HCT116 (cell line): ENCODE measurements at regions not wholly inside any gene's neighbourhood (a gene's known extent, or its start where the extent isn't known, plus 50 kb on each side); places are given as distances from the start of the nearest gene placed in this dataset.

Source experiments
- ATAC-seq: fragments of 200-7000 bp; cut with Tn5 transposase; 2 replicates; pipeline ENCODE4 v1.9.1; 2020; ENCODE audit warnings: mild to moderate bottlenecking, moderate library complexity
- BruUV-seq: library from RNA; stranded (reverse); fragments of 400-500 nt; replicated peaks from 2 replicates; lab custom pipeline; 2021; lab: Mats Ljungman, UMichigan
- CTCF ChIA-PET: fragments of 300-600 bp; sonication (Branson Sonifier 250); formaldehyde crosslinking; loops from one replicate; lab custom pipeline; 2021; ENCODE audit warnings: antibody characterized with exemption; lab: Charles Lee
- POLR2A ChIA-PET: fragments of 300-600, 350-600 bp; sonication (Branson Sonifier 250); formaldehyde crosslinking; loops from one replicate; lab custom pipeline; 2021; ENCODE audit warnings: antibody characterized with exemption; lab: Charles Lee
- RAD21 ChIA-PET, 2 experiments: fragments of 300-600 bp; sonication (Branson Sonifier 250); formaldehyde crosslinking; loops; one replicate each; lab custom pipeline; 2023; ENCODE audit warnings: low total read pairs in 2 of 2; ENCODE audit not compliant: uncharacterized antibody in 2 of 2, unreplicated experiment in 2 of 2, low non-redundant PET in 1 of 2; lab: Charles Lee
- DNase-seq: peaks from one replicate; pipeline ENCODE4 v3.0.0-alpha.2; 2010; ENCODE audit warnings: low read depth, low spot score
- H2AFZ ChIP-seq: fragments of 200-600 bp; shearing (Covaris generic), sonication (generic); 2 replicates; pipeline ENCODE4 v1.6.1; 2017; ENCODE audit warnings: low read depth, mixed run types, mixed read lengths, antibody characterized with exemption, low read length; ENCODE audit not compliant: poor library complexity, severe bottlenecking
- H3K27ac ChIP-seq: 2 replicates; pipeline ENCODE4 v1.5.1; 2012; ENCODE audit warnings: low read depth, low read length
- H3K27me3 ChIP-seq: fragments of 200-600 bp; sonication (generic); 2 replicates; pipeline ENCODE4 v1.6.1; 2016; ENCODE audit warnings: mixed run types, low read length, mixed read lengths; ENCODE audit not compliant: insufficient read depth
- H3K36me3 ChIP-seq, 2 experiments: fragments of 200-500 bp in 1 of 2; fragments of 200-600 bp in 1 of 2; sonication (Bioruptor generic) in 1 of 2; sonication (generic) in 1 of 2; 2 replicates each; pipeline versions ENCODE4 v1.5.1 to v1.6.1; 2014 to 2016; ENCODE audit warnings: low read length in 2 of 2, inconsistent platforms in 1 of 2, mixed read lengths in 1 of 2, mixed run types in 1 of 2; ENCODE audit not compliant: insufficient read depth in 2 of 2, control insufficient read depth in 1 of 2
- H3K4me1 ChIP-seq, 2 experiments: fragments of 200-600 bp in 1 of 2; sonication (generic) in 1 of 2; 2 replicates each; pipeline versions ENCODE4 v1.5.1 to v1.6.1; 2012 to 2017; ENCODE audit warnings: low read length in 2 of 2, inconsistent platforms in 1 of 2, mild to moderate bottlenecking in 1 of 2, mixed read lengths in 1 of 2, mixed run types in 1 of 2, moderate library complexity in 1 of 2; ENCODE audit not compliant: insufficient read depth in 2 of 2, control insufficient read depth in 1 of 2
- H3K4me2 ChIP-seq: fragments of 200-600 bp; sonication (generic); 2 replicates; pipeline ENCODE4 v1.6.1; 2017; ENCODE audit warnings: mixed run types, low read length, mixed read lengths
- H3K4me3 ChIP-seq, 2 experiments: fragments of 200-600 bp in 1 of 2; sonication (generic) in 1 of 2; replicated peaks in 1 of 2; 2 replicates each; pipeline ENCODE4 v1.5.1; 2011 to 2016; ENCODE audit warnings: low read length in 2 of 2, control low read depth in 1 of 2, low read depth in 1 of 2, mild to moderate bottlenecking in 1 of 2, mixed read lengths in 1 of 2, mixed run types in 1 of 2
- H3K79me2 ChIP-seq: fragments of 200-600 bp; sonication (generic); 2 replicates; pipeline ENCODE4 v1.6.1; 2017; ENCODE audit warnings: mild to moderate bottlenecking, mixed run types, low read length, moderate library complexity, mixed read lengths; ENCODE audit not compliant: insufficient read depth
- H3K9ac ChIP-seq: fragments of 200-600 bp; sonication (generic); 2 replicates; pipeline ENCODE4 v1.6.1; 2016; ENCODE audit warnings: low read length, mixed read lengths
- H3K9me2 ChIP-seq: fragments of 200-600 bp; sonication (generic), shearing (Covaris generic); 2 replicates; pipeline ENCODE4 v1.6.1; 2017; ENCODE audit warnings: mixed run types, mild to moderate bottlenecking, moderate library complexity; ENCODE audit not compliant: insufficient read depth
- H3K9me3 ChIP-seq, 2 experiments: fragments of 200-500 bp in 1 of 2; fragments of 200-600 bp in 1 of 2; sonication (Bioruptor generic) in 1 of 2; sonication (generic) in 1 of 2; 2 replicates each; pipeline ENCODE4 v1.6.1; 2014 to 2017; ENCODE audit warnings: low read length in 2 of 2, mixed read lengths in 2 of 2, inconsistent platforms in 1 of 2, low read depth in 1 of 2, mild to moderate bottlenecking in 1 of 2, mixed run types in 1 of 2, moderate library complexity in 1 of 2; ENCODE audit not compliant: control insufficient read depth in 1 of 2, insufficient read depth in 1 of 2
- H4K20me1 ChIP-seq: fragments of 200-600 bp; sonication (generic), shearing (Covaris generic); 2 replicates; pipeline ENCODE4 v1.6.1; 2017; ENCODE audit warnings: mixed run types, mild to moderate bottlenecking, moderate library complexity; ENCODE audit not compliant: insufficient read depth
- EGR1 ChIP-seq: IDR thresholded peaks from 2 replicates; pipeline ENCODE4 v1.6.1; 2012; ENCODE audit warnings: low read depth
- ELF1 ChIP-seq: IDR thresholded peaks from 2 replicates; pipeline ENCODE4 v1.6.1; 2012; ENCODE audit warnings: low read depth, borderline replicate concordance
- EZH2 ChIP-seq: fragments of 200-600 bp; sonication (generic); IDR thresholded peaks from 2 replicates; pipeline ENCODE4 v1.6.1; 2017; ENCODE audit warnings: antibody characterized with exemption, mixed run types
- SRF ChIP-seq: IDR thresholded peaks from 2 replicates; pipeline ENCODE4 v1.6.1; 2012; ENCODE audit warnings: low read depth
- TCF7L2 ChIP-seq: IDR thresholded peaks from 2 replicates; pipeline ENCODE4 v1.7.0; 2011; ENCODE audit warnings: borderline replicate concordance, inconsistent platforms; ENCODE audit not compliant: insufficient read depth, insufficient read length; ENCODE audit errors: extremely low read depth
- intact Hi-C: fragments of 100-400 bp; cut with micrococcal nuclease; formaldehyde crosslinking; loops from 2 replicates; pipeline ENCODE4 v1.10.0; 2022
- TF ChIP-seq, protein P1 (sequence below): IDR thresholded peaks from 2 replicates; pipeline ENCODE4 v1.6.1; 2012
- TF ChIP-seq, protein P2 (sequence below): IDR thresholded peaks from 2 replicates; pipeline ENCODE4 v1.6.1; 2012
- TF ChIP-seq, protein P3 (sequence below): IDR thresholded peaks from 2 replicates; pipeline ENCODE4 v1.6.1; 2012; ENCODE audit warnings: low read depth
- TF ChIP-seq, protein P4 (sequence below), 3 experiments: fragments of 200-600 bp in 1 of 3; sonication (generic) in 1 of 3; IDR thresholded peaks in 2 of 3; conservative IDR thresholded peaks in 1 of 3; 2 replicates each; pipeline ENCODE4 v1.5.1; 2012 to 2017; ENCODE audit warnings: low read depth in 2 of 3, low read length in 2 of 3, antibody characterized with exemption in 1 of 3, borderline replicate concordance in 1 of 3, control low read depth in 1 of 3, mild to moderate bottlenecking in 1 of 3, mixed read lengths in 1 of 3, mixed run types in 1 of 3, moderate library complexity in 1 of 3; ENCODE audit not compliant: insufficient read depth in 1 of 3

DNA sequence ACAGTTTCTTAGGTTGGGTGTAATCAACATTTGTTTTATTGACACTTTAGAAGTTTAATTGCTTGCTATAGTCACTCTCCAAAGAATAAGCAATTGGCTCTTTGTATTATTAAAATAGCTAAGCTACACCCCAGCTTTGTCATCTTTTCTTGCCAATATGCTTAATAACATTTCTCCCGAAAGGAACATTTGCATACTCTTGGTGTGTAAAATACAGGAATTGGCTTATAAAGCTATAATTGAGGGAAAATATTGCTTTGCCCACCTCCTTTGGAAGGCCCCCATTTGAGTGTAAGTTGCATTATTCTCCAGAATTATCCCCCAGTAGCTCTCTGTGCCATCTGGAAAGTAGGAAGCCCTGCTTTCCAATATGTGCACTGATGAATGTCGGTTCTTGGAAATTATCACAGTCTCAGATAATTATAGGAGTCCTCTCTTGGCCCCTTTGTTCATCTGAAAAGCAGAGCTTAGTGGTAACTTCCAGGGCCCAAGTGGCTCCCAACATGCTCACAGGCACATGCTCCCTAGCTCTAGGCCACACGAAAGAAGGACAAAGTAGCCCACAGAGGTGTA lies 92.4 kb upstream of the B3GAT2 start:
- Histone ChIP-seq H3K4me2 (no peak overlapping the region), H3K79me2 (no peaks in the 10 kb centered on the region), H3K4me1 (no peaks in the 10 kb centered on the region), H3K36me3 (no peaks in the 10 kb centered on the region), H3K9ac (no peak overlapping the region), H3K27me3 (no peaks in the 10 kb centered on the region), H3K27ac (no peak overlapping the region), H3K9me2 (no peaks in the 10 kb centered on the region), H2AFZ (no peak overlapping the region), H3K4me3 (no peak overlapping the region), H3K9me3 (no peaks in the 10 kb centered on the region), H4K20me1 (no peaks in the 10 kb centered on the region)
- ChIA-PET POLR2A (no interaction called here), CTCF (no interaction called here), RAD21 (no interaction called here)
- intact Hi-C loops = no loop called here
- TF ChIP-seq, protein P1, sequence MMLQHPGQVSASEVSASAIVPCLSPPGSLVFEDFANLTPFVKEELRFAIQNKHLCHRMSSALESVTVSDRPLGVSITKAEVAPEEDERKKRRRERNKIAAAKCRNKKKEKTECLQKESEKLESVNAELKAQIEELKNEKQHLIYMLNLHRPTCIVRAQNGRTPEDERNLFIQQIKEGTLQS = no peak
- TF ChIP-seq, protein P2, sequence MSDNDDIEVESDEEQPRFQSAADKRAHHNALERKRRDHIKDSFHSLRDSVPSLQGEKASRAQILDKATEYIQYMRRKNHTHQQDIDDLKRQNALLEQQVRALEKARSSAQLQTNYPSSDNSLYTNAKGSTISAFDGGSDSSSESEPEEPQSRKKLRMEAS = no peak
- TF ChIP-seq, protein P3, sequence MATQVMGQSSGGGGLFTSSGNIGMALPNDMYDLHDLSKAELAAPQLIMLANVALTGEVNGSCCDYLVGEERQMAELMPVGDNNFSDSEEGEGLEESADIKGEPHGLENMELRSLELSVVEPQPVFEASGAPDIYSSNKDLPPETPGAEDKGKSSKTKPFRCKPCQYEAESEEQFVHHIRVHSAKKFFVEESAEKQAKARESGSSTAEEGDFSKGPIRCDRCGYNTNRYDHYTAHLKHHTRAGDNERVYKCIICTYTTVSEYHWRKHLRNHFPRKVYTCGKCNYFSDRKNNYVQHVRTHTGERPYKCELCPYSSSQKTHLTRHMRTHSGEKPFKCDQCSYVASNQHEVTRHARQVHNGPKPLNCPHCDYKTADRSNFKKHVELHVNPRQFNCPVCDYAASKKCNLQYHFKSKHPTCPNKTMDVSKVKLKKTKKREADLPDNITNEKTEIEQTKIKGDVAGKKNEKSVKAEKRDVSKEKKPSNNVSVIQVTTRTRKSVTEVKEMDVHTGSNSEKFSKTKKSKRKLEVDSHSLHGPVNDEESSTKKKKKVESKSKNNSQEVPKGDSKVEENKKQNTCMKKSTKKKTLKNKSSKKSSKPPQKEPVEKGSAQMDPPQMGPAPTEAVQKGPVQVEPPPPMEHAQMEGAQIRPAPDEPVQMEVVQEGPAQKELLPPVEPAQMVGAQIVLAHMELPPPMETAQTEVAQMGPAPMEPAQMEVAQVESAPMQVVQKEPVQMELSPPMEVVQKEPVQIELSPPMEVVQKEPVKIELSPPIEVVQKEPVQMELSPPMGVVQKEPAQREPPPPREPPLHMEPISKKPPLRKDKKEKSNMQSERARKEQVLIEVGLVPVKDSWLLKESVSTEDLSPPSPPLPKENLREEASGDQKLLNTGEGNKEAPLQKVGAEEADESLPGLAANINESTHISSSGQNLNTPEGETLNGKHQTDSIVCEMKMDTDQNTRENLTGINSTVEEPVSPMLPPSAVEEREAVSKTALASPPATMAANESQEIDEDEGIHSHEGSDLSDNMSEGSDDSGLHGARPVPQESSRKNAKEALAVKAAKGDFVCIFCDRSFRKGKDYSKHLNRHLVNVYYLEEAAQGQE = no peak
- TF ChIP-seq SRF (no peak), TCF7L2 (no peak), ELF1 (no peak), EGR1 (no peak), EZH2 (no peak)
- TF ChIP-seq, protein P4, sequence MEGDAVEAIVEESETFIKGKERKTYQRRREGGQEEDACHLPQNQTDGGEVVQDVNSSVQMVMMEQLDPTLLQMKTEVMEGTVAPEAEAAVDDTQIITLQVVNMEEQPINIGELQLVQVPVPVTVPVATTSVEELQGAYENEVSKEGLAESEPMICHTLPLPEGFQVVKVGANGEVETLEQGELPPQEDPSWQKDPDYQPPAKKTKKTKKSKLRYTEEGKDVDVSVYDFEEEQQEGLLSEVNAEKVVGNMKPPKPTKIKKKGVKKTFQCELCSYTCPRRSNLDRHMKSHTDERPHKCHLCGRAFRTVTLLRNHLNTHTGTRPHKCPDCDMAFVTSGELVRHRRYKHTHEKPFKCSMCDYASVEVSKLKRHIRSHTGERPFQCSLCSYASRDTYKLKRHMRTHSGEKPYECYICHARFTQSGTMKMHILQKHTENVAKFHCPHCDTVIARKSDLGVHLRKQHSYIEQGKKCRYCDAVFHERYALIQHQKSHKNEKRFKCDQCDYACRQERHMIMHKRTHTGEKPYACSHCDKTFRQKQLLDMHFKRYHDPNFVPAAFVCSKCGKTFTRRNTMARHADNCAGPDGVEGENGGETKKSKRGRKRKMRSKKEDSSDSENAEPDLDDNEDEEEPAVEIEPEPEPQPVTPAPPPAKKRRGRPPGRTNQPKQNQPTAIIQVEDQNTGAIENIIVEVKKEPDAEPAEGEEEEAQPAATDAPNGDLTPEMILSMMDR (IDR thresholded peaks at IDR 0.05 in 2 of 3, conservative IDR thresholded peaks at IDR 0.05 in 1 of 3; ENCODE audit: borderline replicate concordance in 1 of 3, insufficient read depth in 1 of 3, low read depth in 2 of 3, low read length in 2 of 3) = no peak
- ATAC-seq (no peak), DNase-seq (no peak)
- no TSS peak for BruUV-seq
